PFSK-1 (cell line): ENCODE measurements at regions not wholly inside any gene's neighbourhood (a gene's known extent, or its start where the extent isn't known, plus 50 kb on each side); places are given as distances from the start of the nearest gene placed in this dataset.

Source experiments
- FOXP2 ChIP-seq: optimal IDR thresholded peaks from 2 replicates; pipeline ENCODE3; 2011; ENCODE audit warnings: borderline replicate concordance, control low read depth, inconsistent platforms; ENCODE audit not compliant: insufficient read depth; ENCODE audit errors: extremely low read length, extremely low read depth
- POLR2AphosphoS5 ChIP-seq: IDR thresholded peaks from 2 replicates; pipeline ENCODE4 v1.6.1; 2012; ENCODE audit warnings: low read depth, mild to moderate bottlenecking, control low read depth, low read length, moderate library complexity
- REST ChIP-seq, 2 experiments: IDR thresholded peaks; 2 replicates each; pipeline versions ENCODE4 v1.6.1 to v1.8.0; 2011 to 2012; ENCODE audit warnings: low read depth in 2 of 2, low read length in 2 of 2, control low read depth in 1 of 2, inconsistent platforms in 1 of 2, mild to moderate bottlenecking in 1 of 2, moderate library complexity in 1 of 2; ENCODE audit not compliant: insufficient read depth in 1 of 2
- SIN3A ChIP-seq: IDR thresholded peaks from 2 replicates; pipeline ENCODE4 v1.6.1; 2012; ENCODE audit warnings: mild to moderate bottlenecking, low read length, moderate library complexity, borderline replicate concordance; ENCODE audit not compliant: insufficient read depth
- TAF1 ChIP-seq: IDR thresholded peaks from 2 replicates; pipeline ENCODE4 v1.6.1; 2012; ENCODE audit warnings: low read length, control low read depth, borderline replicate concordance; ENCODE audit not compliant: insufficient read depth

GRCh38 chr14:53847057-53847456 is 109.6 kb downstream of the BMP4 start:
- TF ChIP-seq REST (IDR thresholded peaks at IDR 0.05; ENCODE audit: insufficient read depth in 1 of 2, low read depth in 2 of 2, low read length in 2 of 2) = no peak
- TF ChIP-seq TAF1 = no peak
- TF ChIP-seq SIN3A = no peak
- TF ChIP-seq FOXP2 = no peak
- TF ChIP-seq POLR2AphosphoS5 = no peak

- no peak for TF ChIP-seq REST (IDR thresholded peaks at IDR 0.05; ENCODE audit: insufficient read depth in 1 of 2, low read depth in 2 of 2, low read length in 2 of 2)
- no peak for TF ChIP-seq TAF1
- TF ChIP-seq POLR2AphosphoS5 = no peak
- TF ChIP-seq FOXP2 = no peak
- TF ChIP-seq SIN3A = no peak
Measured at GRCh38 chr14:53845813-53846693, 110.6 kb downstream of the BMP4 start.

GRCh38 chr14:53842938-53843337 is 113.7 kb downstream of the BMP4 start:
- TF ChIP-seq SIN3A (no peak), REST (IDR thresholded peaks at IDR 0.05; ENCODE audit: insufficient read depth in 1 of 2, low read depth in 2 of 2, low read length in 2 of 2) (no peak), POLR2AphosphoS5 (no peak), FOXP2 (no peak), TAF1 (no peak)

GRCh38 chr14:53841109-53842099 is 115.2 kb downstream of the BMP4 start:
- TF ChIP-seq SIN3A (no peak), REST (IDR thresholded peaks at IDR 0.05; ENCODE audit: insufficient read depth in 1 of 2, low read depth in 2 of 2, low read length in 2 of 2) (no peak), TAF1 (no peak), POLR2AphosphoS5 (no peak), FOXP2 (no peak)
